Stimulated activated CD4-positive, alpha-beta T cell treated with anti-CD3 and anti-CD28 coated beads, Interleukin-1b, Interleukin-23, amount 100 ng/mL, for 24 hours (primary cell): ENCODE measurements at regions not wholly inside any gene's neighbourhood (a gene's known extent, or its start where the extent isn't known, plus 50 kb on each side); places are given as distances from the start of the nearest gene placed in this dataset.
"Not testable (repeated sequence)": the region's sequence is repeated elsewhere in the genome, so short reads cannot be mapped to it uniquely, and the experiment has no call there.

Experiments used
- DNase-seq, 4 experiments: peaks; one replicate each; pipeline ENCODE4 v3.0.0-alpha.2; 2020; ENCODE audit warnings: low read depth in 4 of 4, low spot score in 1 of 4

DNA sequence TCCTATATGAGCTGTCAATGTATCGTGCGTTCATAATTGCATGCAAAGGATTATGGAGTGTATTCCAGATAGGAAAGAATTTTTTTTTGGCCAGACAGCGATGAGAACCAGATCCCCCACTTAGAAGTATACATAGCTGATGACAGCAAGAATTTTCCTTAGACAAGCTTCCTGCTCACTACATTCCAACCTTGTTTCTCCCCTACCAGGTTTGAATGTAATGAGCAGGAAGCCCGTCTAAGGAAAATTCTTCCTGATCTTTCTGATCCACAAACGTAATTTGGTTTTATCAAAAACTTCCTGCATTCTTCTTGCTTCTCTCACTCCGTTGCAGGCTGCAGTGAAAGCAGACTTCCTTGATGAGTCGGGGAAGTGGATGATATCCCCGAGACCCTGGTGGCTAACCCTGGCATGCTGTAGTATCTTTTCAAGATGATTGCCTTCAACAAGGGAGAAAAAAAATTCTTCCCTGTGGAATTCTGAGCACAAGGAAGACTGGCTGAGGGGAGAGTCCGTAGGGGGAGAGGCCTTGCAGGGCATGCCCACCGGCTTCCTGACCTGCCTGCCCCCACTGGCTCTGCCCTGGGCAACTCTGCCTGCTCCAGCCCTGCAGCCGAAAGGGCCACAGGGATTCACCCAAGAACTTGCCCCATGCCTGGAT lies 243.1 kb downstream of the TLE3 start:
- no peak for DNase-seq

DNA sequence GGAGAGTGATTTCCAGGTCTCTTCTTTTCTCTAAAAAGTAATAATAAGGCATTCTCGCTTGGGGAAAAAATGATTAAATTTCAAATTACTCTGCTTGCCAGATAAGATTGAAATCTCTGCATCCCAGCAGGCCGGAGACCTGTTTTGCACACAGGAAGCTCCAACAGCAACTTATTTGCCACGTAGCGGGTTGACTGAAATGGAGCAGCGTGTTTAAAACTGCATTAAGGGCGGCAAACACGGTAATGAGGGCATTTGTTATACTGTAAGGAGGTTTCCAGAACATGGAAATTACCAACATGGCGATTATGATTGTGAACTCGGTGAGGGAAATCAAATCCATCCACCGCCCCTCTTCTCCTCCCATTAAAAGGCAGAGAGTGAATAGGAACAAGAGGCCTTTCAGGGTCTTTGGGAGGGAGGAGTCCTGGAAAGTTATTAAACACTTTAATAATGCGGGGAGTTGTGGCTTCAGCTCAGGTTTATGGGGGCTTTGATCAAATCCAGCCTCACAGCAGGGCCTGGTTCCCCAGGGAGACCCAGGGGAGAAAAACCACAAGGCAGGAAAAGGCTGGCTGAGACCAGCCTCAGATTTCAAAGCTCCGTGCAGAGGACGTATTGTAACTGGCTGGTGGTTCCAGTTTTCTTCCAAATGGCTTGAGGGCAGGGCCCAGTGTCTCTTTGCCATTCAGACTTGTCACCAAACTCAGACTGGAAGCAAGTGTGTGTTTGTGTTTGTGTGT lies 242.3 kb downstream of the TLE3 start:
- DNase-seq: no peak

DNA sequence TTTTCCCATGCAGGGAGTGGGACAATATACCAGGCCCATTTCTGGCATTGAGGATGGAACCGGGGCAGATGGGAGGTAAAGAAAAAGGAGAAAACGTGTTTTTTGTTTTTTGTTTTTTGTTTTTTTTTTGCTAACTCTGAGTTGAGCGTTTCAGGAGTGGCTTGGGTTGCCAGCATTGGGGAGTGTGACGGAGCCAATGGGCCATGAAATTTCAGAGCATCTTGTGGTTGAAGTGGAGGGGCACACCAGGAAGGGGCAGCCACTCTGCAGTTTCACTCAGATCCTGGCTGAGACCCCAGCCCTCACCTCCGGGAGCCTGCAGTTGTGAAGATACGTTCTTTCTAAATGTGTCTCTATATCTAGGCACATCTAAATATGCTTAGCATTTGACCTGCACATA lies 240.5 kb downstream of the TLE3 start:
- no peak for DNase-seq

DNA sequence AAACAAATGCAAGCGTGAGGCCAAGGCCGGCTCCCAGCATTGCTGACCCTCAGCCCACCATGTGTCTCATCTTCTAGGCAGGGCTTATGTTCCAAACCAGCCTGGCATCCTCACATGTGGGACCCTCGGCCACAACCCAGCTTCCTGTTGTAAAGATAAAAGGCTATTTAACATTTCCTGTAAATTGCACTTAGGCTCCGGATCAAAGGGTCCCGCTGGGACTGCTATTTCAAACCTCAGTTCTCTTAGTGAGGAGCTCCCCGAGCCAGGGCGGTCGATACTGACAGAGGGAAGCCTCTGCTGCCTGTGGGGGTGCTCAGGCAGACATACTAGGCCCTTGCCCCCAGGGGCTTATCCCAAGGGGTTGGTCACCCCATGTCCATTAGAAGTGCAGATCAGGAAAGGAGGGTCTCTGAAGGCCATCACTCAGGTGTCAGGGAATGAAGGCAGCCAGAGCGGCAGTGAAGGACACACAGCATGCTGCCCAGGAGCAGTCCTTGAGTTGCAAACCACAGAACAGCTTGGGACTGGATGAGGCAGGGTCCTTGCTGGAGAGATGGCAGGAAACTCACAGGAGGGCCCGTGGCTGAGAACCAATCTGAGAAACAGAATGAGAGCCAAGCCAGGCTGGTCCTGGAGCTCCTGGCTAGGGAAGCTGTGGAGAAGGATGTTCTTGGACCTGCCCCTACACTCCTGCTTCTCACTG lies 239.9 kb downstream of the TLE3 start:
- no peak for DNase-seq

DNA sequence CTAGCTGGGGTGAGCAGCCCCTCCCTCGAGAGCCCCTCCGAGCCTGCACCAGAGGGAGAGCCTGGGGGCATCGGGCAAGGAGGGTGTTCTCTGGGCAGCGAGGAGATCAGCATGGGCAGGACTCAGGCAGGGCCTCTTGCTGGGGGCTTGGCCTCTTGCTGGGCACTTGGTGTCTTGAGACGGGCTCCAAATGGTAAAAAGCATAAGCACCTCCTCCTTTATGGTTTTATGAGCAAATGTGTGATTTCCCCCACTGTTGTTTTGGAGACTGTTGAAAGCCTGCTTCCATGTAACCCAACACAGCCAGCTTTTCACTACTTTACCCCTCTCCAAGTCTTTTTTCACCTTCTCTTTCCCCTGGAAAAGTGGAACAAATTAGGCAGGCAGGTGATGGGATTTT lies 239.3 kb downstream of the TLE3 start:
- no peak for DNase-seq

DNA sequence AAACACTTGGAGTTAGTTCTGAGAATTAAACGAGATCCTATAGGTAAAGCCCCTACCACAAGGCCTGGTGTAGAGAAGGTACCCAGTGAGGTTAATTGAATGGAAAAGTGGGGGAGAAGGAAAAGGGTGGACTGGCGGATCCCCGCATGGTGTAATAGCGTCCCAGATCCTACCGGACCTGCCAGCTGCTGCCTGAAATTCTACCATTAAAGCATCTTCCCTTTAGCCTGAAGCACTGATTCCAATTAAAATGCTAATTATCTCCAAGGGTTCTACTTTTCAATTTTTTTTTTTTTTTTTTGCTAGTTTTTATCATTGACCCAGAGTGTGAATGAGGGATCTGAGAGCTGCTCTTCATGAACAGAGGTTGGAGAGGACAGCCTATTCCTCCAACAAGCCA lies 237.9 kb downstream of the TLE3 start:
- DNase-seq: no peak

DNA sequence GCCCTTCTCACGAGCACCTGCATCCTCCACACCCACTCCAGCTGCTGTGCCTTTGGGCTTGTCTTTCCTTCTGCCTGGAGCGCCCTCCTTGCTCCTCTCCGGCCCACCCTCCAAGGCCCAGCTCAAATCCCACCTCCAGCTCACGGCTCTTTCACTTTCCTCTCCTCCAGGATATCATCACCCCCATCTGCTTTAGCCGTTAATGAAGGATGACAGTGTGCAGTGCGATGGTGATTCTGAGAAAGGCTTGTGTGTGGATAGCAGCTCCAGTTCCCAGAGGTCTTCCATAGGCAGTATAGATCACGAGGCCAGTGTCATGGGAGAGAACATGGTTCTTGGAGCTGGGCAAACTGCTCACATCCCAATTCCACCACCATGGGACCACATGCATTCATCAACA lies 237.4 kb downstream of the TLE3 start:
- no peak for DNase-seq

DNA sequence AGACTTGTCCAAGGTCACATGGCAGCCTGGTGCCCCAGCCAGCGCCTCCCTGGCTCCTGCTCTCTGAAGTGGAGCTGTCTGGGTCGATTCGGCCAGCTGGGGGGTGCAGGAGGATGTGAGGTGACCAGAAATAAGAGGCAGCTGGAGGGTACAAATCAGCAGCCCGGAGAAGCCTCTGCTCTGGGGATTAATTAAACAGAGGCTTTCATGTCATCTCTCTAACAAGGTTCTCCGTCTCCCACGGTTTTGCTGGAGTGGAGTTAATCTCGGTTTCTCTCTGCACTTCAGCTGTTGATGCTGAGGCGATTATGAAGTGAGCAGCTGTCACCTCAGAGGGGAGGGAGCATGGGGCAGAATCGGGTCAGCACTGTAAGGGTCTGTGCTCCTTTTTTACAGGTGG lies 236.8 kb downstream of the TLE3 start:
- DNase-seq: no peak

DNA sequence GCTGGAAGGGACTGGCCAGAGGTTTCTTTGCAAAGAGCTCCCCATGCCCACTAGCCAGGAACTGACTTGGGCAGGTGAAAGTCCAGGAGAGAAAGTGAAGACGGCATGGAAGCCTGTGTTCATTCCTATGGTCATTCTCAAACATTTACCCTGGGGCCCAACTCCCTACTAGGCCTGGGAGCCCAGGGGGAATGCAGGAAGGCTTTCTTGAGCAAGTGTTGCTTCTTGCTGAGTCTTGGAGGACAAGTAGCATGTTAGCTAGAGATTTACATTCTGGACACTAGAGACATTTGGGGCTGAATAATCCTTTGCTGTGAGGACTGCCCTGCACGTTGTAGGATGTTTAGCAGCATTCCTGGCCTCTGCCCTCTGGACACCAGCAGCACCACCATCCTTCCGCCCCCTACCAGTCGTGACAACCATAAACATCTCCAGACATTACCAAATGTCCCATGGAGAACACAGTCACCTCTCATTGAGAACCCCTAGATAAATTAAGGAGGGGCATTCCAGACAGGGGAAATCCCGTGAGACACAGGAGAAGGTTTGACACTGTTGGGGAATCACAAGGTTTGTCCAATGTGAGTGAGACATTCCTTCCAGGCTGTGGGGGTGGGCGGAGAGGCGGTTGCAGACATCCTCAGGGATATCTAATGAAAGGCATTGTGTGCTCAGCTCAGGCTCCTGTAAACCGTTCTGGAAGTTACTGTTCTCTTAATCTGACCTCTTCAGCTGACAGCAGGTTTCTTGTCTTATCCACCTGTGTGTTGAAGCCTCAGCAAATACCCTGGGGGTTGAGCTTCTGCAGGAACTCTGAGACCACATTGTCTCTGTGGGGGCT lies 236.2 kb downstream of the TLE3 start:
- DNase-seq: no peak

DNA sequence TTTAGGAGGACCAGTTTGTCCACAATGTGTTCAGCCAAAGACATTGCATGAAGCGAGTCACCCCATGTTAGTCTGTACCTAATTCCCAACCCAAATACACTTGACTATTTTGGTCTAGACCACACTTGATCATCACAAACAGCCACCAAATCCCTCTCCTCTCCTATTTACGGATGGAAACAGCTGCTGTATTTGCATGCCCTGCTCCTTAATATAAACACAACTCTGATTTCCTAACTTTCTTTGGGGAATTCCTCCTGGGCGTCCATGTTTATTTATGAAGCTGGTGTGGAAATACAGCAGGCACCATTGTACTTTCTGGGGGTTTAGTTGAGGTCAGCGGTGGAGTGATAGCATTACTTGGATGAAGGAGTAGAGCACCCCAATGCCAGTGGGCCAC lies 235.2 kb downstream of the TLE3 start:
- no peak for DNase-seq

DNA sequence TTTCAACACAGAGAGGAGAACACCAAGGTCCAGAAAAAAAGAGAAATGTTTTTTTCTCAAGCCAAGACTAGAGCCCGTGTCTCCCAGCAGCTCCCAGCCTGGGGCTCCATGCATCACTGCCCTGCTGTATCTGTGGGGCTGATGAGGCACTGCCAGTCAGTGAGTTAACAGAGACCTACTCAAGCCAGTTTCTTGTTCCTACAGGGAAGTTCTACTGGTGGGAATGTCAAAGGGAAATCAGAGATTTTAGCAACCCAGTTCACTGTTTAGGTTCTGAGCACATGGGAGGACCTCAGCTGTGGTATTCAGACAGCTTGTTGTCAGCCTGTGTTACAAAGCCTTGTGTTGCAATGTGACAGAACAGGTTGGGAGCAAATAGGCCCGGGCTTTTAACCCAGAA lies 234.3 kb downstream of the TLE3 start:
- no peak for DNase-seq

DNA sequence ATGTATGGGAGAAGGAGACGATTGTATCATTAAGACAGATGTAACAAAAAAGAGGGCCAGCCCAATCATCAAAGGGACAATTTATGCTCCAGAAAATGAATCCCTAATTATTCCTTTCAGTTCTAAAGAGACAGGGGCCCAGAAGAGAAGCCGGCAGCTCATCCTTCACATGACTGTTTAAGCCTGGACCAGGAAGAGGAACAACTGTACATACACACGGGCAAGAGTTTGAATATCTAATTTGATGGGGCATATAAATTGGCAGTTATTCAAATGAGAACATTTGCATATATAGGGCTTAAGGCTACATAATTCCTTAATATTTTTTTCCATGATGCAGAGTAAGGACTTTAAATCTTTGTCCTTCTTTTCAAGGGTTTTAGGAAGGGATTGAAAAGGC lies 232.3 kb downstream of the TLE3 start:
- DNase-seq: no peak

DNA sequence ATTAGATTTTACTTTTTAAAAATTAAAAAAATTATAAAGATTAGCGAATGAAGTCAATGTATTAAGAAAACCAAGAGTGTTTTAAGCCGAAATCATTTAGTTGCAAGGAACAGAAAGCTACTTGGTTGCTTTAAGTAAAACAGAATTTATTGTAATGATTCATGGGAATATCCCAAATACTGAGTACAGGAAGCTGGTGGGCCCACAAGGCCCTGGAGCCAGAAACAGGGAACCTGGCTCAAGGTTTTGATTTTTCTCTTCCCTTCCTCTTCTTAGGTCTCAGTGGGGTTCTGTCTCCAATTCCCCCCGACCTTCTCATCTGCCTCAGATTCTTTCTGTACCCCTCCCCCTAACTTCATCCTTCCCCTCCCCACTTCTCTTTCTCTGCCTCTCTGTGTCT lies 229.0 kb downstream of the TLE3 start:
- no peak for DNase-seq

DNA sequence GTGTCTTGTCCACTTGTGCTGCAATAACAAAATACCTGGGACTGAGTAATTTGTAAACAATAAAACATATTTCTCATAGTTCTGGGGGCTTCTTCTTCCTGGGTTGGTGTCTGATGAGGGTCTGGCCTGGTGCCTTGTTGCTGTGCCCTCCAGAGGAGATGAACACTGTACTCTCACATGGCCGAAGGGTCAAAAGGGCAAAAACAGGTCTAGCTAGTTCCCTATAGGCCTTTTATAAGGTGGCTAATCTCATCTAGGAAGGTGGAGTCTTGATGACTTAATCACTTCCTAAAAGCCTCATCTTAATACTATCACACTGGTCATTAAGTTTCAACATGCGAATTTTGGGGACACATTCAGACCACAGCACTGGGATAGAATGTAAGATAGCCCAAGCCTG lies 228.4 kb downstream of the TLE3 start:
- DNase-seq: no peak

DNA sequence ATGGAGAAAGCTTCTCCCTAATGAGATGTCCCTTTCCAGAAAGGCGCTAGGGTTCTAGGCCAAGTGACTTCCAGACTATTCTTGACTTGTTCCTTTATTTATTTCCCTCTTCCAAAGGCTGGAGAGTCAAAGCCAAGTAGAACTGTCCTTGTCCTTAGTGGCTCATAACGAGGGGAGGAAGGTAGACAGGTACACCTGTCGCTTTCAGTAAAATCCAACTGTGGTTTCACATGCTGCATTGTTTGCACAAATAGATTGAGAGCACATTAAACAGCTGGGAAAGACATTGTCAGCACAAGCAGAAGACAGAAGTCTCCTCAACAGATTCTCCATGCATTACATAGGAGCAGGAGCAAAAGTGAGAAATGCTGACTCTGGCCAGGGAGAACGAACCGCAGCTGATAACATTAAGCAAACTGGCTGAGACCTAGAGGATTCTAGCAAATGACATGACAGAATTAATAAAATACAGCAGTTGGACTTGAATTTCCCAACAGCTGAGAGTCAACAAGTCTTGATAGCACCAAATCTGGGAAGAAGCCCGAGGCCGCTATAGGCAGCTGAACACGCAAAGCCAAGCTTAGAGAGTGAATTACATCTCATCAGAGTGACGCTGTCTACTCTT lies 227.7 kb downstream of the TLE3 start:
- DNase-seq: no peak

DNA sequence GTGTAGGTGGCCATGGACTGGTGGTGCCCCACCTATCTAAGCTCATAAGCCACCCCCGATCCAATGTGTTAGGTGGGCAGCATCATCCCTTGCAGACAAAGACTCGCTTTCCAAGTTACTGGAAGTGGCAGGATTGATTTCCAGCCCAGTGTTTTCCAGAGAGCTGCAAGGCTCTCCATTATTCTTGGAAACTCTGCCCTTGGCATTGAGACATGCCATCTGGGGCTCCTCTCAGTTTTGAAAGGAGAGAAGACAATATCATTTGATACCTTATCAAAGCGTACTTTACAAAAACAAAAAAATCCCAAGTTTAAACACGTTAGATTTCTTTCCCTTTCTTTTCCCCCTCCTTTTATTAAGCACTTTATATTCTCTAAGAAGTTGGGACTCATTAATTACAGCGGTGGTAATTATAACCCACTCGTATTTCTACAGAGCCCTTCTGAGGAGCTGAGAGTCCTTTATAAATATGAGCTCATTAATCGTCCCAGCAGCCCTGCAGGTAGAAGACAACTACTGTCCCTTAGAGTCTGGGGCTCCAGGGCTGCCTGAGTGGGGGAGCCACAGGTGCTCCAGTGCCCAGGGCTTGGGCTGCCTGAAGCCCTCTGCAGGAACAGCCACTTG lies 226.1 kb downstream of the TLE3 start:
- no peak for DNase-seq

DNA sequence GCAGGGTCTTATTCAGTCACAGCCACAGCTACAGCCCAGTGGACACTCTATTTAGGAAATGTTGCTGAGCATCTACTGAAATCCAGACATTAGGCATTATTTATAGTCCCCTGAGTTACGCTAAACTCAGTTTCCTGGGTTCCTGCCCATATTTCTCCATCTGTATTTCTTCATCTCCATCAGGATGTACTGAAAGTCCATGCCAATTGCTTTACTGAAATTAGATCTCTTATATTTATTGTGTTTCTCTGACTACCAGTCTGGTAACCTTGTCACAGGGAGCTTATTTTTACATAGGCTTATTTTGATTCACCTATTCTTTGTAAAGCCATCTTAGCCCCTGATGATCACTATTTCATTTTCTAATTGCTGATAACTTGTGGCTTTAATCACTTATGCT lies 223.9 kb downstream of the TLE3 start:
- DNase-seq: no peak

DNA sequence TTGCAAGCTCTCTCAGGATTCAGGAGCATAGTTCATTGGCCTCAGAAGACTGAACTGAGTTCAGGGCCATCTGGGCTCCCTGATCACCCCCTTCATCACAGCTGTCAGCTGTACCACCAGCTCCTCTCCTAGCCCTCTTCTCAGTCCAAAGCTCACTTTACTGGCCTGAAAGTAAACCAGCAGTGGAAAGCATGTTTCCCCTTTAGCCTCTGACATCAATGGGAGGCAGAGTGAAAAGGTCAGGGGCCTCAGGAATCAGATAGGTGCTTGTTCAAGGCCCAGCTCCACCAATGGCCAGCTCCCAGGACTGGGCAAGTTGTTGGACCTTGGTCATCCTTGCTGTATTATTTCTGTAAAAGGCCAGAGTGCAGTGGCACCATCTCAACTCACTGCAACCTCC lies 223.4 kb downstream of the TLE3 start:
- no peak for DNase-seq

DNA sequence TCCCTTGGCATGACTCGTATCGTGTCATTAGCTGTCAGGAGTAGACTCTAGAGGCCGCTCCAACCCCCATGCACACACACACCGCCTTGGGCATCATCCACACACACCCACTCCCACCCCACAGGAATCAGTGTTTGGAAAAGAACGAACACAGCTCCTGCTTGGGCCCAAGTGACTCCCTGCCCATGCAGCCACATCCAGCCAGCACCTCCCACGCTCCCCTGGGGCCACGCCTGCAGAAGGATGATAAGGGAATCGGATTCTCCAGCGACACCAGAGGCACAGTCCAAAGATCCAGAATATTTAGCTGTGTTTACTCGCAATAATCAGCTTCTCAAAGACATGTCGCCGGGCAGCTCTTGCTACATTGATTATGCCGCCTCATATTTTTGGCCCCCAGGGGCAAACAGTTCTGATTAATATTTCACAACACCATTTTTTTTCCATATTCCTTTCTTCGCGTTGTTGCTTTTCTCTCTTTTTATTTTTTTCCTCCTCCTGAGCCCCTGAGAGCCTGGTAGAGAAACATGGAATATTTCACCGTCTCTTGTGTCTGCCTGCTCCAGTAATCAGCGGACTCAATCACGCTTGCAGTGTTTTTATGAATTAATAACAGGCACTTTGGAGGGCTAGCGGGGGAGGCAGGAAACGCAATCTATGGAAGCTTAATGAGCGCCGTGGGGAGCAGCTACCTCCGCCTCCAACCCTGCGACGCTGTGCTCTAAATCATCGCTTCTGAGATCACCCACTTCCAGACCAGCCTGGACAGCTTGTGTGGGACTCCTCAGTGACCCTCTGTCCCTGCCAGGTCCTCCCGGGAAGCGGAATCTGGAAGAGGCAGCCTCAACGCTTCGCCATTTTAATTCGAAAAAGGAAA lies 221.4 kb downstream of the TLE3 start:
- no peak for DNase-seq

DNA sequence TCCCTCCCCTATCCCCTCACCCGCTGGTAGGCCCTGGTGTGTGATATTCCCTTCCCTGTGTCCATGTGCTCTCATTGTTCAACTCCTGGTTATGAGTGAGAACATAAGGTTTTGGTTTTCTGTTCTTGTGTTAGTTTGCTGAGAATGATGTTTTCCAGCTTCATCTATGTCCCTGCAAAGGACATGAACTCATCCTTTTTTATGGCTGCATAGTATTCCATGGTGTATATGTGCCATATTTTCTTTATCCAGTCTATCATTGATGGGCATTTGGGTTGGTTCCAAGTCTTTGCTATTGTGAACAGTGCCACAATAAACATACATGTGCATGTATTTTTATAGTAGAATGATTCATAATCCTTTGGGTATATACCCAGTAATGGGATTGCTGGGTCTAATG lies 217.8 kb downstream of the TLE3 start:
- not testable (repeated sequence) for DNase-seq
